IPS DF 6.9 (cell line): ENCODE measurements at regions not wholly inside any gene's neighbourhood (a gene's known extent, or its start where the extent isn't known, plus 50 kb on each side); places are given as distances from the start of the nearest gene placed in this dataset.

Source experiments
- DNase-seq: peaks from one replicate; pipeline ENCODE4 v3.0.0-alpha.2; 2013; ENCODE audit warnings: low read depth, low spot score
- H3K27ac ChIP-seq: one replicate; pipeline ENCODE4 v1.5.1; 2013; ENCODE audit warnings: low read length, control low read depth
- H3K27me3 ChIP-seq: 2 replicates; pipeline ENCODE4 v1.6.1; 2013; ENCODE audit warnings: mild to moderate bottlenecking, low read length; ENCODE audit not compliant: control insufficient read depth, insufficient read depth
- H3K36me3 ChIP-seq: 2 replicates; pipeline ENCODE4 v1.6.1; 2013; ENCODE audit warnings: low read length; ENCODE audit not compliant: control insufficient read depth, insufficient read depth
- H3K4me1 ChIP-seq: 2 replicates; pipeline ENCODE4 v1.6.1; 2013; ENCODE audit warnings: low read length; ENCODE audit not compliant: control insufficient read depth, insufficient read depth
- H3K4me3 ChIP-seq: 2 replicates; pipeline ENCODE4 v1.5.1; 2013; ENCODE audit warnings: mild to moderate bottlenecking, low read length
- H3K9me3 ChIP-seq: 2 replicates; pipeline ENCODE4 v1.6.1; 2013; ENCODE audit warnings: low read length, inconsistent platforms; ENCODE audit not compliant: control insufficient read depth, insufficient read depth
- WGBS: extraction: QIAGEN DNeasy Blood & Tissue Kit; methylation state at CpG from one replicate; pipeline ENCODE4 v1.1.7; 2013; ENCODE audit warnings: mixed read lengths, missing lambda C conversion rate; ENCODE audit not compliant: insufficient read length, insufficient coverage; 5-methylcytosine and 5-hydroxymethylcytosine counted together

DNA sequence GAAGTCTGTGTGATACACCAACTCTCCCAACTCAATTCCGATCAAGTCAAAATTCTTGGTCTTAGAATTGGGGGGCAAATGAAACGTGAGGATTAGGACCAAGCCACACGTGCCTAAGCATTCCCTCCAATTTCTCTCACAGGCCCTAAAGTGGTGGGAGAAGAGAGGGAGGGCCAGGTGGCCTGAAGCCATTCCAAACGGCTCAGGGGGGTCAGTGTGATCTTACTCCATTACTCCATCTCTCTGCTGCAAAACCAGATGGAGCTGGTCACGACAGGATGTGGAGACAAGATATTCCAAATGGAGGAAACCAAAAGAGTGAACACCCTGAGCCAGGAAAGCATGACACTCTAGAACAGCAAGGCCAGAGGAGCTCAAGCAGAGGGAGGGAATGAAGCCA is 195.4 kb downstream of the FOXO1 start:
- no peak overlapping the region for H3K4me3 ChIP-seq
- H3K36me3 ChIP-seq, result no peaks in the 10 kb centered on the region
- no peaks in the 10 kb centered on the region for H3K9me3 ChIP-seq
- H3K27ac ChIP-seq, result no peak overlapping the region
- H3K4me1 ChIP-seq, result no peaks in the 10 kb centered on the region
- WGBS, result no CpG with 5 or more reads among the region's 5 CpGs
- H3K27me3 ChIP-seq, result no peaks in the 10 kb centered on the region
- DNase-seq, result no peak

GRCh38 chr13:40471911-40472310 is 194.5 kb downstream of the FOXO1 start:
- Histone ChIP-seq H3K4me3 (no peak overlapping the region), H3K4me1 (no peaks in the 10 kb centered on the region), H3K36me3 (no peaks in the 10 kb centered on the region), H3K9me3 (no peaks in the 10 kb centered on the region), H3K27ac (no peak overlapping the region), H3K27me3 (no peaks in the 10 kb centered on the region)
- no peak for DNase-seq
- WGBS, result no CpG with 5 or more reads among the region's 10 CpGs

- Histone ChIP-seq H3K36me3 (no peaks in the 10 kb centered on the region), H3K9me3 (no peaks in the 10 kb centered on the region), H3K4me3 (no peak overlapping the region), H3K4me1 (no peaks in the 10 kb centered on the region), H3K27me3 (no peaks in the 10 kb centered on the region), H3K27ac (no peak overlapping the region)
- WGBS, result no CpG with 5 or more reads among the region's 8 CpGs
- DNase-seq, result no peak
These were observed 193.8 kb downstream of the FOXO1 start for GRCh38 chr13:40472427-40473220.

GRCh38 chr13:40475617-40476016 is 190.8 kb downstream of the FOXO1 start:
- Histone ChIP-seq H3K36me3 (no peaks in the 10 kb centered on the region), H3K4me1 (no peaks in the 10 kb centered on the region), H3K4me3 (no peak overlapping the region), H3K27ac (no peak overlapping the region), H3K27me3 (no peaks in the 10 kb centered on the region), H3K9me3 (no peaks in the 10 kb centered on the region)
- WGBS, result no CpG with 5 or more reads among the region's 3 CpGs
- no peak for DNase-seq

- H3K27me3 ChIP-seq, result no peaks in the 10 kb centered on the region
- H3K4me1 ChIP-seq, result peaks cover under 1% of the 10 kb centered on the region; the same call in 1 of the 2 replicates
- H3K4me3 ChIP-seq, result no peak overlapping the region
- no peaks in the 10 kb centered on the region for H3K36me3 ChIP-seq
- DNase-seq, result no peak
- no CpG with 5 or more reads among the region's 4 CpGs for WGBS
- no peak overlapping the region for H3K27ac ChIP-seq
- no peaks in the 10 kb centered on the region for H3K9me3 ChIP-seq
These were observed 190.1 kb downstream of the FOXO1 start for GRCh38 chr13:40476175-40476958.

DNA sequence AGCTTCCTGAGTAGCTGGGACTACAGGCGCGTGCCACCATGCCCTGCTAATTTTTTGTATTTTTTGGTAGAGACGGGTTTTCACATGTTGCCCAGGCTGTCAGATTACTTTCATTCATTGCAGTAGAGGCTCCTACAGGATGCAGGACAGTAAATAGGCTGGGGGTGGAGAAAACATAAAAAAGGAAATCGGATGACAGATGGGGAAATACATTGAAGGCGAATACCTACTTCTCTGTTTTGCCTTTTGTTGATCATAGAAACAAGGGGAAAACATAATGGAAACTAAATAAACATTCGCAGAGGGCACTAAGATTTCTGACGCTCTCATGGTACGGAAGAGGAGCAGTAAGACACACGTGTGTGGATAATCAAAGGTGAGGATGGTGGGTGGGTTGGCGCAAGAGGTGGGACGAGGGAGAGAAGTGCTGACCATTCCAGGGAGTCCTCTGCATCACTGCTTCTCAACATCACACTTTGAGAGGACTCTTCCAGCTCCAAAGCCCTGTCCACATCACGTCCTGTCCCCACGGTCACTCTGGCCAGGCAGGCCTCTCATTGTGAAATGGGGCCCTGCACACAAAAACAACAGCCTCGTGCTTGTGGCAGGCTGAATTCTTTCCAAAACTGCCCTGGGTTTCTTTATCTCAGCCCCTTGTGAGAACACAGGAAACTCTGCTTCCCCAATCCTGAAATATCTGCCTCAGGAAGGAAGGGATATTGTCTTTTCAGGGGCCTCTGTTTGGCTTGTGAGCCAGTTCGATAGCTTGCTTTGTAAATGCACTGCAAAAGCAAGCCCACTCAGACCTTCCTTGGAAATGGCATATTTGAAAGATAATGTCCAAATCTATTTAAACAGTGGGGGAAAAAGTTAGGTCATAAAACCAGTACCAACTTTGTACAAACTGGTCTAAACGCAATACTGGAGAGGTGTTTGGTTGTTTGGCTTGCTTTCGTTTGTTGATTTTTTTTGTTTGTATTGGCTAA is 188.5 kb downstream of the FOXO1 start:
- WGBS, result no CpG with 5 or more reads among the region's 17 CpGs
- Histone ChIP-seq H3K4me3 (no peak overlapping the region), H3K9me3 (no peaks in the 10 kb centered on the region), H3K36me3 (no peaks in the 10 kb centered on the region), H3K27me3 (no peaks in the 10 kb centered on the region), H3K27ac (no peak overlapping the region), H3K4me1 (peaks cover 2% of the 10 kb centered on the region; the same call in 1 of the 2 replicates)
- DNase-seq, result no peak

- no peak overlapping the region for H3K27ac ChIP-seq
- H3K4me3 ChIP-seq, result no peak overlapping the region
- H3K36me3 ChIP-seq, result no peaks in the 10 kb centered on the region
- no peaks in the 10 kb centered on the region for H3K9me3 ChIP-seq
- peaks cover 2% of the 10 kb centered on the region; the same call in 1 of the 2 replicates for H3K4me1 ChIP-seq
- no CpG with 5 or more reads among the region's 7 CpGs for WGBS
- H3K27me3 ChIP-seq, result no peaks in the 10 kb centered on the region
- no peak for DNase-seq
These were observed 187.7 kb downstream of the FOXO1 start for GRCh38 chr13:40478775-40479174.

DNA sequence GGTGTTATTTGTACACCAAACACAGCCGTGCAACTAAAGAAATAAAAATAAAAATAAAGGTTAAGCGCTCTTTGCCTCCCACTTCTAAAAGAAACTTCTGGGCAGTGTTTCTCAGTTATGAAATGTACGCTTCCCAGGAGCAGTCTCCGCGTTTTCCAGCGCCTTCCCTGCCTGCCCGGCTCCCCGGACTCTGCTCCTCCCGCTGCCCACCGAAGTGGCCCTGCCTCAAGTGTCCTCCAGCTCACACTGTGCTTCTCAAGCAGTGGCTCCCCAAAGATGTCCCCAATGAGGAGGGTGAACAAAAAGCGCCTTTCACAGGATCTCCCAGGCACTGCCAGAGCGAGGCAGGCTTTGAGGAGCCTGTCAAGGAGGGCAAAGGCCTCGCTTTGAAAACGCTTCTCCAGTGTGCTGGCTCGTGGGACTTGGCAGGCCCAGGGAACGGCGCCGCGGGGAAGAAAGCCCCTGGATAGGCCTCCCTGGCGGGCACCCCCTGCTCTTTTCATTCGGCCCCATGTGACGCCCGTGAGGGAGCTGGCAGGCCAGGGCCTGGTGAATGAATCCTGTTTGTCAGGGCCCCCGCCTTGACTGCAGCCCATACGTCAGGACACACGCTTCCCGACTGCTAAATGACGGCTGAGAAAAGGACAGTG is 187.1 kb downstream of the FOXO1 start:
- WGBS, result no CpG with 5 or more reads among the region's 28 CpGs
- no peak overlapping the region for H3K4me3 ChIP-seq
- no peaks in the 10 kb centered on the region for H3K27me3 ChIP-seq
- no peak for DNase-seq
- H3K36me3 ChIP-seq, result no peaks in the 10 kb centered on the region
- H3K9me3 ChIP-seq, result no peaks in the 10 kb centered on the region
- no peak overlapping the region for H3K27ac ChIP-seq
- peaks cover 2% of the 10 kb centered on the region; the same call in 1 of the 2 replicates for H3K4me1 ChIP-seq

GRCh38 chr13:40480012-40480914 is 186.2 kb downstream of the FOXO1 start:
- DNase-seq, result no peak
- H3K27me3 ChIP-seq, result no peaks in the 10 kb centered on the region
- H3K9me3 ChIP-seq, result no peaks in the 10 kb centered on the region
- H3K27ac ChIP-seq, result no peak overlapping the region
- peaks cover 3% of the 10 kb centered on the region; the same call in 1 of the 2 replicates for H3K4me1 ChIP-seq
- H3K36me3 ChIP-seq, result no peaks in the 10 kb centered on the region
- no CpG with 5 or more reads among the region's 19 CpGs for WGBS
- no peak overlapping the region for H3K4me3 ChIP-seq
